Activated B cell treated with CpG ODN at 0.5 μM for 24 hours (primary cell): ENCODE measurements at regions not wholly inside any gene's neighbourhood (a gene's known extent, or its start where the extent isn't known, plus 50 kb on each side); places are given as distances from the start of the nearest gene placed in this dataset.
"Not testable (repeated sequence)": the region's sequence is repeated elsewhere in the genome, so short reads cannot be mapped to it uniquely, and the experiment has no call there.

ENCODE experiments used
- ATAC-seq: fragments of 200-7000 bp; cut with Tn5 transposase; one replicate; pipeline ENCODE4 v1.10.0; 2021; ENCODE audit warnings: low read depth, mild to moderate bottlenecking, moderate library complexity
- CTCF ChIA-PET: fragments of 350-600 bp; sonication (Branson Sonifier 250); formaldehyde crosslinking; loops from one replicate; lab custom pipeline; 2021; ENCODE audit warnings: antibody characterized with exemption; lab: Charles Lee
- POLR2A ChIA-PET: fragments of 350-600 bp; sonication (Branson Sonifier 250); formaldehyde crosslinking; loops from one replicate; lab custom pipeline; 2021; ENCODE audit warnings: antibody characterized with exemption; lab: Charles Lee
- DNase-seq: peaks from one replicate; pipeline ENCODE4 v3.0.0; 2022
- H3K27ac Mint-ChIP-seq: one replicate; pipeline ENCODE4 v1.8.0; 2020; ENCODE audit warnings: mixed read lengths
- H3K27me3 Mint-ChIP-seq: one replicate; pipeline ENCODE4 v1.8.0; 2021; ENCODE audit warnings: mixed read lengths
- H3K36me3 Mint-ChIP-seq: one replicate; pipeline ENCODE4 v1.8.0; 2021; ENCODE audit warnings: low read depth, mixed read lengths
- H3K4me1 Mint-ChIP-seq: one replicate; pipeline ENCODE4 v1.8.0; 2021; ENCODE audit warnings: mixed read lengths
- H3K4me3 Mint-ChIP-seq: one replicate; pipeline ENCODE4 v1.8.0; 2020; ENCODE audit warnings: mild to moderate bottlenecking, mixed read lengths
- H3K9me3 Mint-ChIP-seq: one replicate; pipeline ENCODE4 v1.8.0; 2020; ENCODE audit warnings: mixed read lengths
- intact Hi-C: fragments of 100-400 bp; cut with micrococcal nuclease; formaldehyde crosslinking; loops from one replicate; pipeline ENCODE4 v1.15.1; 2024

GRCh38 chr16:29173371-29174305, 188.8 kb downstream of the LAT start:
- H3K27ac Mint-ChIP-seq, DNase-seq, H3K4me1 Mint-ChIP-seq, POLR2A ChIA-PET, H3K36me3 Mint-ChIP-seq, H3K4me3 Mint-ChIP-seq, CTCF ChIA-PET, ATAC-seq, intact Hi-C loops, H3K27me3 Mint-ChIP-seq, H3K9me3 Mint-ChIP-seq: not testable (repeated sequence)

GRCh38 chr16:29172098-29172724, 187.4 kb downstream of the LAT start:
- H3K4me3 Mint-ChIP-seq, H3K4me1 Mint-ChIP-seq, CTCF ChIA-PET, H3K36me3 Mint-ChIP-seq, intact Hi-C loops, H3K9me3 Mint-ChIP-seq, H3K27ac Mint-ChIP-seq, ATAC-seq, POLR2A ChIA-PET, H3K27me3 Mint-ChIP-seq, DNase-seq: not testable (repeated sequence)

GRCh38 chr16:29171296-29171695, 186.4 kb downstream of the LAT start:
- CTCF ChIA-PET, ATAC-seq, H3K27me3 Mint-ChIP-seq, H3K4me1 Mint-ChIP-seq, H3K9me3 Mint-ChIP-seq, POLR2A ChIA-PET, H3K27ac Mint-ChIP-seq, DNase-seq, intact Hi-C loops, H3K4me3 Mint-ChIP-seq: not testable (repeated sequence)
- H3K36me3 Mint-ChIP-seq: peaks cover 14% of the 10 kb centered on the region

- intact Hi-C loops, CTCF ChIA-PET: not testable (repeated sequence)
Observed at GRCh38 chr16:29170393-29171119, 185.7 kb downstream of the LAT start.

GRCh38 chr16:29169295-29169994, 184.6 kb downstream of the LAT start:
- H3K4me1 Mint-ChIP-seq, POLR2A ChIA-PET, DNase-seq, ATAC-seq, intact Hi-C loops, H3K27me3 Mint-ChIP-seq, CTCF ChIA-PET, H3K4me3 Mint-ChIP-seq, H3K9me3 Mint-ChIP-seq, H3K27ac Mint-ChIP-seq: not testable (repeated sequence)
- H3K36me3 Mint-ChIP-seq: peaks cover 14% of the 10 kb centered on the region

More at GRCh38 chr16:29170393-29171119, 185.7 kb downstream of the LAT start:
- H3K4me1 Mint-ChIP-seq, H3K4me3 Mint-ChIP-seq, POLR2A ChIA-PET, H3K27ac Mint-ChIP-seq, H3K9me3 Mint-ChIP-seq, DNase-seq, H3K27me3 Mint-ChIP-seq, ATAC-seq: not testable (repeated sequence)
- H3K36me3 Mint-ChIP-seq: peaks cover 14% of the 10 kb centered on the region

- H3K27me3 Mint-ChIP-seq, intact Hi-C loops, ATAC-seq, H3K27ac Mint-ChIP-seq, DNase-seq, CTCF ChIA-PET, H3K9me3 Mint-ChIP-seq, H3K4me3 Mint-ChIP-seq, POLR2A ChIA-PET, H3K4me1 Mint-ChIP-seq: not testable (repeated sequence)
- peaks cover 14% of the 10 kb centered on the region for H3K36me3 Mint-ChIP-seq
Observed at GRCh38 chr16:29168515-29169259, 183.8 kb downstream of the LAT start.

GRCh38 chr16:29164442-29165089, 179.7 kb downstream of the LAT start:
- H3K4me3 Mint-ChIP-seq, H3K27me3 Mint-ChIP-seq, ATAC-seq, POLR2A ChIA-PET, H3K4me1 Mint-ChIP-seq, DNase-seq, CTCF ChIA-PET, H3K9me3 Mint-ChIP-seq, intact Hi-C loops, H3K27ac Mint-ChIP-seq: not testable (repeated sequence)
- peaks cover 17% of the 10 kb centered on the region for H3K36me3 Mint-ChIP-seq

- H3K27ac Mint-ChIP-seq, H3K9me3 Mint-ChIP-seq, POLR2A ChIA-PET, H3K4me1 Mint-ChIP-seq, CTCF ChIA-PET, H3K27me3 Mint-ChIP-seq, DNase-seq, H3K4me3 Mint-ChIP-seq, ATAC-seq, intact Hi-C loops: not testable (repeated sequence)
- H3K36me3 Mint-ChIP-seq: peaks cover 15% of the 10 kb centered on the region
Observed at GRCh38 chr16:29160171-29160570, 175.3 kb downstream of the LAT start.

GRCh38 chr16:29159603-29160002, 174.8 kb downstream of the LAT start:
- ATAC-seq, H3K27me3 Mint-ChIP-seq, CTCF ChIA-PET, H3K4me3 Mint-ChIP-seq, H3K4me1 Mint-ChIP-seq, intact Hi-C loops, H3K27ac Mint-ChIP-seq, H3K9me3 Mint-ChIP-seq, POLR2A ChIA-PET, DNase-seq: not testable (repeated sequence)
- peaks cover 18% of the 10 kb centered on the region for H3K36me3 Mint-ChIP-seq
